ENCODE measurements at regions not wholly inside any gene's neighbourhood (a gene's known extent, or its start where the extent isn't known, plus 50 kb on each side); places are given as distances from the start of the nearest gene placed in this dataset.

DNA sequence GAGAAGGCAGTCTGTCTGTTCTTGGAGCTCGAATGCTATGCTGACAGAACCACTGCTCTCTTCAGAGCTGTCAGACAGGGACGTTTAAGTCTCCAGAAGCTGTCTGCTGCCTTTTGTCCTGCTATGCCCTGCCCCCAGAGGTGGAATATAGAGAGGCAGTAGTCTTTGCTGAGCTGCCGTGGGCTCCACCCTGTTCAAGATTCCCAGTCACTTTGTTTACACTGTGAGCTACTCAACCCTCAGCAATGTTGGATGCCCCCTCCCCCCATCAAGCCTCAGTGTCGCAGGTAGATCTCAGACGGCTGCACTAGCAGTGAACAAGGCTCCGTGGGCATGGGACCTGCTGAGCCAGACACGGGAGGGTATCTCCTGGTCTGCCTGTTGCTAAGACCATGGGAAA, 344.2 kb downstream of the TMEM161B start:
- Mint-ChIP-seq H3K27ac (ENCODE audit: unreplicated experiment) (no peak overlapping the region), H3K9me3 (ENCODE audit: unreplicated experiment) (peaks cover 7% of the 10 kb centered on the region)
- H2AFZ ChIP-seq (ENCODE audit: low read depth, low read length), result no peak overlapping the region

DNA sequence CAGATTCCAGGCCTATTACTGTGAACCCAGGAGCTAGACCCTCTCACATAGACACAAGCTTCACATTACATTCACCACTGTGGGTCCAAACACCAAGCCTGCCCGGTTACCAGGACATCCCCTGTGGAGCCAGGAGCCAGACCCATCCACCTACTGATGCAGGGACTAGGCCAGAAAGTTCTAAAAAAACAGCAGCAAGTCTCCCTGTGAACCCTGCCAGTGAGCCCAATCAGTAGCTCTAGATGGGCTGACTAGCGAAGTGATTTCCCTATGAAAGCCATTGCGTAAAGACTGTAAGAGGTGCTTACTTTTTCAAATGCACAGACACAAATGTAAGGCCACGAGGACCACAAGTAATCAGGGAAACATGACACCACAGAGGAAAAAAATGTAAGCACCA, 352.3 kb downstream of the TMEM161B start:
- DNase-seq (ENCODE audit: low read depth) (no peak), FAIRE-seq (no peak)
- peaks cover 2% of the 10 kb centered on the region for H3K9me3 Mint-ChIP-seq (ENCODE audit: unreplicated experiment)
- H3K27ac Mint-ChIP-seq (ENCODE audit: unreplicated experiment), result no peak overlapping the region
- no peaks in the 10 kb centered on the region for H3K4me1 ChIP-seq (ENCODE audit: insufficient read depth, low read length)
- H3K36me3 ChIP-seq (ENCODE audit: insufficient read depth, low read length), result no peaks in the 10 kb centered on the region
- H3K4me1 Mint-ChIP-seq (ENCODE audit: low read depth, unreplicated experiment), result peaks cover 4% of the 10 kb centered on the region
- H3K4me3 ChIP-seq (ENCODE audit: insufficient read depth, low read depth, low read length), result no peak overlapping the region
- no peaks in the 10 kb centered on the region for H4K20me1 ChIP-seq (ENCODE audit: insufficient read depth, low read length)
- H3K27ac ChIP-seq (ENCODE audit: low read depth, low read length), result no peak overlapping the region
- H3K27me3 ChIP-seq (ENCODE audit: insufficient read depth, low read length), result no peaks in the 10 kb centered on the region
- TF ChIP-seq, protein P1, sequence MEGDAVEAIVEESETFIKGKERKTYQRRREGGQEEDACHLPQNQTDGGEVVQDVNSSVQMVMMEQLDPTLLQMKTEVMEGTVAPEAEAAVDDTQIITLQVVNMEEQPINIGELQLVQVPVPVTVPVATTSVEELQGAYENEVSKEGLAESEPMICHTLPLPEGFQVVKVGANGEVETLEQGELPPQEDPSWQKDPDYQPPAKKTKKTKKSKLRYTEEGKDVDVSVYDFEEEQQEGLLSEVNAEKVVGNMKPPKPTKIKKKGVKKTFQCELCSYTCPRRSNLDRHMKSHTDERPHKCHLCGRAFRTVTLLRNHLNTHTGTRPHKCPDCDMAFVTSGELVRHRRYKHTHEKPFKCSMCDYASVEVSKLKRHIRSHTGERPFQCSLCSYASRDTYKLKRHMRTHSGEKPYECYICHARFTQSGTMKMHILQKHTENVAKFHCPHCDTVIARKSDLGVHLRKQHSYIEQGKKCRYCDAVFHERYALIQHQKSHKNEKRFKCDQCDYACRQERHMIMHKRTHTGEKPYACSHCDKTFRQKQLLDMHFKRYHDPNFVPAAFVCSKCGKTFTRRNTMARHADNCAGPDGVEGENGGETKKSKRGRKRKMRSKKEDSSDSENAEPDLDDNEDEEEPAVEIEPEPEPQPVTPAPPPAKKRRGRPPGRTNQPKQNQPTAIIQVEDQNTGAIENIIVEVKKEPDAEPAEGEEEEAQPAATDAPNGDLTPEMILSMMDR (IDR thresholded peaks at IDR 0.05; ENCODE audit: insufficient read depth, low read depth, low read length), result no peak
- no peak for TF ChIP-seq EZH2 (IDR thresholded peaks at IDR 0.05; ENCODE audit: insufficient read depth, low read length)
- H3K9ac ChIP-seq (ENCODE audit: low read length), result no peak overlapping the region
- no peaks in the 10 kb centered on the region for H3K79me2 ChIP-seq (ENCODE audit: insufficient read depth, low read length)
- no peak overlapping the region for H2AFZ ChIP-seq (ENCODE audit: low read depth, low read length)
- no peaks in the 10 kb centered on the region for H3K27me3 Mint-ChIP-seq (ENCODE audit: low read depth, unreplicated experiment)
- no peak overlapping the region for H3K4me3 Mint-ChIP-seq (ENCODE audit: unreplicated experiment)
- no peaks in the 10 kb centered on the region for H3K9me3 ChIP-seq (ENCODE audit: insufficient read depth, low read depth, low read length)
- H3K4me2 ChIP-seq (ENCODE audit: low read length), result no peak overlapping the region
- no peaks in the 10 kb centered on the region for H3K36me3 Mint-ChIP-seq (ENCODE audit: low read depth, unreplicated experiment)

More for the DNA sequence above, 344.2 kb downstream of the TMEM161B start:
- H3K79me2 ChIP-seq (ENCODE audit: insufficient read depth, low read length), result no peaks in the 10 kb centered on the region
- Mint-ChIP-seq H3K4me3 (ENCODE audit: unreplicated experiment) (no peak overlapping the region), H3K27me3 (ENCODE audit: low read depth, unreplicated experiment) (no peaks in the 10 kb centered on the region), H3K4me1 (ENCODE audit: low read depth, unreplicated experiment) (no peaks in the 10 kb centered on the region), H3K36me3 (ENCODE audit: low read depth, unreplicated experiment) (no peaks in the 10 kb centered on the region)
- no peak overlapping the region for H3K27ac ChIP-seq (ENCODE audit: low read depth, low read length)
- DNase-seq (ENCODE audit: low read depth), result no peak
- no peak overlapping the region for H3K9ac ChIP-seq (ENCODE audit: low read length)
- H3K36me3 ChIP-seq (ENCODE audit: insufficient read depth, low read length), result no peaks in the 10 kb centered on the region
- H3K4me2 ChIP-seq (ENCODE audit: low read length), result no peak overlapping the region
- no peaks in the 10 kb centered on the region for H3K27me3 ChIP-seq (ENCODE audit: insufficient read depth, low read length)
- FAIRE-seq, result no peak
- H3K4me3 ChIP-seq (ENCODE audit: insufficient read depth, low read depth, low read length), result no peak overlapping the region
- H3K9me3 ChIP-seq (ENCODE audit: insufficient read depth, low read depth, low read length), result no peaks in the 10 kb centered on the region
- TF ChIP-seq, protein P1 (IDR thresholded peaks at IDR 0.05; ENCODE audit: insufficient read depth, low read depth, low read length), result no peak
- no peak for TF ChIP-seq EZH2 (IDR thresholded peaks at IDR 0.05; ENCODE audit: insufficient read depth, low read length)
- H3K4me1 ChIP-seq (ENCODE audit: insufficient read depth, low read length), result no peaks in the 10 kb centered on the region
- no peaks in the 10 kb centered on the region for H4K20me1 ChIP-seq (ENCODE audit: insufficient read depth, low read length)

DNA sequence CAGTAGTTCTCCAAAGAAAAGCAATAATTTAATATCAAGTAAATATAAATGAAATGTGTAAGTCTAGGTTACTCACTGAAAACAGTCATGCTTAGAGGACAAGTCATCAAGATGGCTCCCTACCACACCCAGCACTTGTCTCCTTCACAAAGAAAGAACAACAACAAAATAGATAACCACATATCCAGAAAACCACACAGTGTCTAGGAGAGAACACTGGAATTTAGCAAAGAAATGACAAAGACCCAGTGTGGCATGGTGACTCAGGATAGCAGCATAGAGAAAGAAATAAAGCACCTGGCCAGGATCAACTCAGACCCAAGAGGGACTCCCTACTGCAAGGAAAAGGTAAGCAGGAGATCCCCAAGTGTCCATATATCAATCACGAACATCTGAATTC, 356.2 kb downstream of the TMEM161B start:
- peak overlapping the region; percentile 63 for H3K27ac Mint-ChIP-seq (ENCODE audit: unreplicated experiment)
- no peaks in the 10 kb centered on the region for H3K27me3 ChIP-seq (ENCODE audit: insufficient read depth, low read length)

More for the DNA sequence above, 356.2 kb downstream of the TMEM161B start:
- Mint-ChIP-seq H3K36me3 (ENCODE audit: low read depth, unreplicated experiment) (no peaks in the 10 kb centered on the region), H3K4me1 (ENCODE audit: low read depth, unreplicated experiment) (peaks cover 4% of the 10 kb centered on the region), H3K4me3 (ENCODE audit: unreplicated experiment) (no peak overlapping the region), H3K27me3 (ENCODE audit: low read depth, unreplicated experiment) (no peaks in the 10 kb centered on the region), H3K9me3 (ENCODE audit: unreplicated experiment) (peaks cover 2% of the 10 kb centered on the region)
- Histone ChIP-seq H3K79me2 (ENCODE audit: insufficient read depth, low read length) (no peaks in the 10 kb centered on the region), H3K36me3 (ENCODE audit: insufficient read depth, low read length) (no peaks in the 10 kb centered on the region), H4K20me1 (ENCODE audit: insufficient read depth, low read length) (no peaks in the 10 kb centered on the region), H3K9me3 (ENCODE audit: insufficient read depth, low read depth, low read length) (no peaks in the 10 kb centered on the region), H3K4me3 (ENCODE audit: insufficient read depth, low read depth, low read length) (no peak overlapping the region), H3K4me2 (ENCODE audit: low read length) (no peak overlapping the region), H3K27ac (ENCODE audit: low read depth, low read length) (no peak overlapping the region), H3K9ac (ENCODE audit: low read length) (no peak overlapping the region), H3K4me1 (ENCODE audit: insufficient read depth, low read length) (no peaks in the 10 kb centered on the region), H2AFZ (ENCODE audit: low read depth, low read length) (no peak overlapping the region)
- no peak for FAIRE-seq
- peak; percentile 29 for DNase-seq (ENCODE audit: low read depth)
- TF ChIP-seq, protein P1 (IDR thresholded peaks at IDR 0.05; ENCODE audit: insufficient read depth, low read depth, low read length), result no peak
- TF ChIP-seq EZH2 (IDR thresholded peaks at IDR 0.05; ENCODE audit: insufficient read depth, low read length), result no peak
